Esophagus (tissue), 2 donors: ENCODE measurements at regions not wholly inside any gene's neighbourhood (a gene's known extent, or its start where the extent isn't known, plus 50 kb on each side); places are given as distances from the start of the nearest gene placed in this dataset.

Experiments
- H3K27ac ChIP-seq, 2 donors: one replicate each; pipeline ENCODE4 v1.5.1; 2013; ENCODE audit warnings: low read depth in 2 of 2, mild to moderate bottlenecking in 2 of 2, inconsistent platforms in 1 of 2, low read length in 1 of 2, moderate library complexity in 1 of 2
- H3K27me3 ChIP-seq, 2 donors: one replicate each; pipeline ENCODE4 v1.6.1; 2013; ENCODE audit warnings: low read length in 2 of 2, control low read depth in 1 of 2, mild to moderate bottlenecking in 1 of 2; ENCODE audit not compliant: insufficient read depth in 2 of 2, control insufficient read depth in 1 of 2
- H3K36me3 ChIP-seq, 2 donors: one replicate each; pipeline ENCODE4 v1.6.1; 2013; ENCODE audit warnings: low read length in 1 of 2; ENCODE audit not compliant: control insufficient read depth in 2 of 2, insufficient read depth in 2 of 2
- H3K4me1 ChIP-seq, 2 donors: one replicate each; pipeline ENCODE4 v1.6.1; 2013; ENCODE audit warnings: low read length in 1 of 2; ENCODE audit not compliant: control insufficient read depth in 2 of 2, insufficient read depth in 2 of 2
- H3K4me3 ChIP-seq, 2 donors: one replicate each; pipeline ENCODE4 v1.5.1; 2013; ENCODE audit warnings: low read length in 2 of 2, mild to moderate bottlenecking in 2 of 2, low read depth in 1 of 2, moderate library complexity in 1 of 2
- H3K9me3 ChIP-seq, 2 donors: one replicate each; pipeline ENCODE4 v1.6.1; 2013; ENCODE audit warnings: mild to moderate bottlenecking in 2 of 2, low read depth in 1 of 2, low read length in 1 of 2, moderate library complexity in 1 of 2; ENCODE audit not compliant: control insufficient read depth in 2 of 2, insufficient read depth in 1 of 2
- WGBS, 2 donors: extraction: QIAGEN DNeasy Blood & Tissue Kit; methylation state at CpG; one replicate each; pipeline ENCODE4 v1.1.7; 2013; 5-methylcytosine and 5-hydroxymethylcytosine counted together
- donor health status: healthy with polysubstance abuse.
- donor health status: Bipolar disorder and iron deficiency.

DNA sequence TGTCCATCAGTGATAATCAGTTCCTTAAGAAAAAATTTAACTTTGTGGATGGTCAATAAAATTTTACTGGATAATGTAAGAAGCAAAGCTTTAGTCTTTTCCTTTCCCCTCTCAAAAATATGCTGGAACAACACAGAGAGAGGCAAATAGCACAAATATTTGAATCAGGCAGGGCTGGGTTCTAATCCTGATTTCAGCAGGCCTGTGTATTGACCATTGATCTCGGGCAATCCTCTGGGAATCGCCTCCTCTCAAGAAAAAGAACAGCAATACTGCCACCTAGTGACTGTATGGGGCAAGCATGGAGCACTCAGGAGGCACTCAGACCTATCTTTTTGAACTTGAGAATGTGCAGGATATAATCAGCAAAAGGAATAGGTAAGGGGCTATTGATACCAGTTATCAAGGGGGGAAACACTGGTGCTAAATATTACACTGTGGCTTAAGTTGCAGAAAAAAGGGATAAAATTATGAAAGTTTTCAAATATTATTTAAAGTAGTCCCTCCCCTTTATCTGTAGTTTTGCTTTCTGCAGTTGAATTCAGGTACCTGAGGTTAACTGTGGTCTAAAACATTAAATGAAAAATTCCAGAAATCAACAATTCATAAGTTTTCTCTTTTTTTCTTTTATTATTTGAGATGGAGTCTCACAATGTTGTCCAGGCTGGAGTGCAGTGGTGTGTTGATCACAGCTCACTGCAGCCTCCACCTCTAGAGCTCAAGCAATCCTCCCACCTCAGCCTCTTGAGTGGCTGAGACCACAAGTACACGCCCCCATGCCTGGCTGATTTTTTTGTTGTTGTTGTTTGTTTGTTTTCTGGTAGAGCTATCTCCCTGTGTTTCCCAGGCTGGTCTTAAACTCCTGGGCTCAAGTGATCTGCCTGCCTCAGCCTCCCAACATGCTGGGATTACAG lies 91.8 kb upstream of the NHSL1 start:
- Histone ChIP-seq H3K9me3 (no peaks in the 10 kb centered on the region), H3K36me3 (no peaks in the 10 kb centered on the region), H3K27ac (no peak overlapping the region), H3K4me3 (no peak overlapping the region), H3K4me1 (no peaks in the 10 kb centered on the region), H3K27me3 (no peaks in the 10 kb centered on the region)
- WGBS, 2 donors: 18 to 25% methylated on average over 3 of the region's 3 CpGs

DNA sequence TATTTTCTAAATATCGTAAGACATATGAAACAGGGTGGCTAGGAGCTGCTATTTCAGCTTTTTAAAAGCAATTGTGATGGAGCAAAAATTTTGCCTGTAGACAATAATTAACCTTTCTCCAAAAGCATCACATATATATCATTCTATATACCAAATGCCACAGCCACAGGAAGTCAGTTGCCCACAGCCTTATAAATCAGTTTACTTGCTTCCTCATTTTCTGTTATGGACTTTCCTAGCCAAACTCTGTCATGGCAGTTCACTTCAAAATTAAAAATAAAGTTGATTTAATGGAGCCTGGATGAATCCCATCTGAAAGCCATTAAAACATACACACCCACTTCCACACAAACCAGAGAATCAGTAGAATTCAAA lies 93.4 kb upstream of the NHSL1 start:
- Histone ChIP-seq H3K4me3 (no peak overlapping the region), H3K9me3 (no peaks in the 10 kb centered on the region), H3K27ac (peak overlapping the region in 1 of 2 donors; percentile 74), H3K27me3 (no peaks in the 10 kb centered on the region), H3K36me3 (no peaks in the 10 kb centered on the region), H3K4me1 (no peaks in the 10 kb centered on the region)
- WGBS, 2 donors: 33 to 81% methylated on average over 1 of the region's 1 CpG

DNA sequence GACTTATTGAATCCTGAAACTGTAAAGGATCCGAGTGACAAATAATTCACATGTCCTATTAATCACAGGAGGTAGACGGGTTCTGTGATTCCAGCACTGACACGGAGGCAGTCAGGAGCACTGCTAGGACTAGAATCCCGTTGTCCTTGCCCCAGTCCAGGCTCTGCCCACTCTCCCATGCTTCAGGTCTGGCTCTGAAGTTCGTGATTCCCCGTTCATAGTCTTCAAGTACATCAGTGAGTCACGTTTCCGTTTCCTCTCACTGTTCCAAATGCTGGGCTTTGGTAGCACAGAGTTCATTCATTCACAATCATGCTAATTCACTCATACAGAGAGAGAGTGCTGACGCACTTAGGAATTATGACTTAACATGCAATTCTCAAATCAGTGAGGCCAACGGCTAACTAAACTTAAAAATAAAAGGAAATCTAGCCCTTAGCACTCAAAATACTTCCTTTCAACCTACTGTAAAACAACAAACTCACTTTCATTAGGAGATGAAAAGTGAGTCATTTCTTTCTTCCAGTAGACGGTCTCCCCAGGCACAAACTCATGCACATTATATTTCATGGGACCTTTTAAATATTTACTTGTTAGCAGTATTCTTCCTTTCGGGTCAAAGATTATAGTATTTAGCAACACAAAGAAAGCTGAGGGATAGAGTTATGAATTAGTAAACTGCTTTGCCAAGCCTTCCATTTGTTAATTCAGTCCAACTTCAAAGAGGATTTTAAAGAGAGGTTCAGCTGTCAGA lies 94.0 kb upstream of the NHSL1 start:
- H3K4me3 ChIP-seq: no peak overlapping the region
- 3 to 13% methylated on average over 12 of the region's 12 CpGs for WGBS, 2 donors

DNA sequence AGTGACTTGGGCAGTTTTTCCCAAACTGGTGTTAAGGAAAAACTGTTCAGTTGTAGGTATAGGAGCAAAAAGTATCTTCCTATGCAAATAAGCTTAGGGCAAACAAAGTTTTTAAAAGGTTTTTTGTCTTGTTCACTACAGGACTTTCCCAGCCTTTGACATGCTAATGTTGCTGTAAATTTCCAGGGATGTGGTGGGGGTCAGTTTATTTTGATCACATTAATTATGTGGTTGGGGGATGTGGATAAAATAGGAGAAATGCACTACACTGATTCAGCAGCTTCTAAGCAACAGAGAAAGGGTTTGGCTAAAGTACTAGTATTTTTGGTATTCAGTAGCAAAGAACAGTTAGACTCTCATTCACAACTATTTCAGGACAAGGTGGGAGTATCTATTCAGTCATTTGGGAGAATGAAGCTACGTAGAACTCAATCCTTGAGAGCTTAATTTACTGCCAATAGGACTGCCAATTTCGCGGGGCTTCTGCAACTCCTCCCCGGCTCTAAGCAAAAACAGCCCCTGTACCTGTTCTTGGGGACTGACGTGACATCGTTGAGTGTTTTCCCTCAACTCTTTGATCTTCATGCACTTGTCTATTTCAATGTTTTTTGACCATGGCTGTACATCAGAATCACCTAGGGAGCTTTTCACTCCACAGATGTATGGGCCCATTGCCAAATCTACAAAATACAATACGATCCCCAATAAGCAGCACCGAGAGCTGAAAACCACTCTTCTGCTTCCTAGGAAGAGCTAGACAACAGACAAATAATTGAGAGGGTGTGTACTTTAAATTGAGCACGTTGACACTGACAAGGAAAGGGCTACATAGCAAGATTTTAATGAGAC lies 94.8 kb upstream of the NHSL1 start:
- Histone ChIP-seq H3K36me3 (no peaks in the 10 kb centered on the region), H3K4me3 (no peak overlapping the region), H3K27ac (no peak overlapping the region), H3K4me1 (no peaks in the 10 kb centered on the region), H3K9me3 (no peaks in the 10 kb centered on the region), H3K27me3 (no peaks in the 10 kb centered on the region)
- 75 to 82% methylated on average over 9 of the region's 9 CpGs for WGBS, 2 donors

More for the DNA sequence above, 94.0 kb upstream of the NHSL1 start:
- Histone ChIP-seq H3K27me3 (no peaks in the 10 kb centered on the region), H3K36me3 (no peaks in the 10 kb centered on the region), H3K9me3 (no peaks in the 10 kb centered on the region), H3K27ac (peak overlapping the region; percentile 74 to 91), H3K4me1 (no peaks in the 10 kb centered on the region)

DNA sequence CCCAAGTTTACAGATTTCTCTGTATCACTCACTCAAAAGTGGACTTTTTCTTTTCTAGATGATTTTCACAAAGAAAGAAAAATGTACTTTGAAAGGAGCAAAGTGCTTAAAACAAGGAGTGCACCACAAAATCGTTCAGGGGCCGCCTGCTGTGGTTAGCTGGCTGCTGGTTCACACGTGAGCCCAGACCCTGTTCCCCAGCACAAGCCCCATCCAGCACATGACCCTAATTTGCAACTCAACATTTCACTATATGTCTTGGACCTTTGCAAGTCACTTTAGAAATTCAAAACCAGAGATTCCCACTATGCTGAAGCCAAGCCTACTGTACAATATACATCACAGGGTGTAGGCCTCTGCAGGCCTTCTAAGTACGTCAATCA lies 95.5 kb upstream of the NHSL1 start:
- Histone ChIP-seq H3K4me1 (no peaks in the 10 kb centered on the region), H3K4me3 (no peak overlapping the region), H3K36me3 (no peaks in the 10 kb centered on the region), H3K27me3 (no peaks in the 10 kb centered on the region), H3K9me3 (no peaks in the 10 kb centered on the region), H3K27ac (no peak overlapping the region)
- WGBS, 2 donors: 86 to 92% methylated on average over 4 of the region's 4 CpGs

DNA sequence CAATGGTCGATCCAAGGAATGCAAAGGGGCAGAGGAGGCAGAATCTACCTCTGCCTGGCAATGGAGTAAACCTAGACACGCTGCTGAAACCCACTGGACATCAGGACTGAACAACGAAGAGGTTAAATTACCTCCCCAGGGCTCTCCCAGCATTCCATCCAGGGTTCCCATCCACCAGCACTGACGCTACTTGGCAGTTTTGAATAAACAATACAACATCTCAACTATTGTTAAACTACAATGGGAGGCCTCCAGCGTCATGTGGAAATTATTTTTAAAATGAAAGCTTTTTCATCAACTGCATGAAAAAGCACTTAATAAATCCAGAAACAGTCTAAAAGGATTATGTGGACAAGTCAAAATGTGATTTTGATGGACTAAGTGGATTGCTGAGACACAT lies 96.8 kb upstream of the NHSL1 start:
- Histone ChIP-seq H3K4me1 (no peaks in the 10 kb centered on the region), H3K36me3 (no peaks in the 10 kb centered on the region), H3K4me3 (no peak overlapping the region), H3K9me3 (no peaks in the 10 kb centered on the region), H3K27me3 (no peaks in the 10 kb centered on the region), H3K27ac (no peak overlapping the region)
- WGBS, 2 donors: 66 to 82% methylated on average over 5 of the region's 5 CpGs

DNA sequence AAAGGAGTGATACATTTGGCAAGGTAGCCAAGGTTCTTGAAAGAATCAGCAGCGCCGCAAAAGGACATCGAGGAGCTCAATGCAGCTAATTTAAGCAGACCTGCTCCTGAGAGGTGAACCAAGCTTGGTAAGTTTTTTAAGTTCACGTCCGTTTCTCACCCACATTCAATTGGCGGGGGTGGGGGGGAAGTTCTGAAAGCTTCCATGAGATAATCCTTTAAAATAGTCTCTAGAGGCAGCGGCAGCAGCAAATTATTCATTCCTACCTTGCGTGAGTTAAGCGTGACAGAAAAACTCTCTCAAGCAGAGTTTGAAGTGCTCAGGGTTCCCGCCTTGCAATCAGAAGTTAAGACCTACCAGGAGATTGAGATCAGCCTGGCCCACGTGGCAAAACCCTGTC lies 97.3 kb upstream of the NHSL1 start:
- no peaks in the 10 kb centered on the region for H3K36me3 ChIP-seq
- H3K4me3 ChIP-seq: no peak overlapping the region
- no peaks in the 10 kb centered on the region for H3K27me3 ChIP-seq
- H3K27ac ChIP-seq: no peak overlapping the region
- WGBS, 2 donors: 80 to 81% methylated on average over 11 of the region's 11 CpGs
- H3K4me1 ChIP-seq: no peaks in the 10 kb centered on the region
- no peaks in the 10 kb centered on the region for H3K9me3 ChIP-seq

DNA sequence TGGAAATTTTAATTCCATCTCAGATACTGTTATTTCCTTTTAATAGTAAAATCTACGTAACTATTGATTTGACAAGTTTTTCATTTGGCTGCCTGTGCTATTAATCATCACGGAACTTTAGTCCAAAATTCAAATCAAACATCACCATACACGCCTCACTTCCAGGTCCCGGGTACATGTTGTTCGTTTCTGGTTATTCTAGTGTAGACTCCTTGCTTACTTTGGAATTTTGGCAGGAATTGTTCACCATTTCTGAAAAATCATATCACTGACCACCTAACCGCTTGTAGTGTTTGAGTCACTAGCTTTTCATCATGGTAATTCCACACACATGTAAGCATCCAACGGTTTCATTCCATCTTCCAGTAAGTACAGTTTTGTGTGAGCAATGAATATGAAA lies 98.0 kb upstream of the NHSL1 start:
- Histone ChIP-seq H3K36me3 (no peaks in the 10 kb centered on the region), H3K4me3 (no peak overlapping the region), H3K9me3 (no peaks in the 10 kb centered on the region), H3K4me1 (no peaks in the 10 kb centered on the region), H3K27me3 (no peaks in the 10 kb centered on the region), H3K27ac (no peak overlapping the region)
- WGBS, 2 donors: 78 to 89% methylated on average over 7 of the region's 7 CpGs

DNA sequence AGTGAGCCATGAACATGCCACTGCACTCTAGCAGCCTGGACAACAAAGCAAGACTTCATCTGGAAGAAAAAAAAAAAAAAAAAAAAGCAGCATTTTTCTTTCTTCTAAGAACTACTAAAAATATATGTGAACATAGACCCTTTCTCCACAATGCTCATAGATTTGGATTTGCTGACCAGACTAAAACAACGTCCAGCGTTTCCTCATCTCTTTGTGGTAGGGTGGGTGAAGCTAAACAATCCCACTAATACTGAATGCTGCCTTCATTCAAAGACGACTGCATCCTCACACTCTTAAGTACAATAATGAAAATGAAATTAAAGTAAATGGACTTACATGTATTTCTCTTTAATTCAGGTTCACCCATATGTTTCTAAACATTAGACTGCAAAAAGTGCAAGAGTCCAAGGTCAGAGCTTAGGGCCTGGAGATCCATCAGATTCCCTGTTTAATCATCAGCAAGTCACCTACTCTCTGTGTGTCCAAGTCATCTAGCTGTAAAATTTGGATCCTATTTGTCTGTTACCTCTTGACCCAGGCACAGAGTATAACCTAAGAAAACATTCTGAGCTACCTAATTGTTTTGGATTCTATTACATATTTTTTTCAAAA lies 99.4 kb upstream of the NHSL1 start:
- Histone ChIP-seq H3K9me3 (no peaks in the 10 kb centered on the region), H3K4me1 (no peaks in the 10 kb centered on the region), H3K4me3 (no peak overlapping the region), H3K27ac (no peak overlapping the region), H3K36me3 (no peaks in the 10 kb centered on the region), H3K27me3 (no peaks in the 10 kb centered on the region)
- WGBS, 2 donors: 90 to 96% methylated on average over 3 of the region's 3 CpGs
